HG02981 (cell line): ENCODE measurements at regions not wholly inside any gene's neighbourhood (a gene's known extent, or its start where the extent isn't known, plus 50 kb on each side); places are given as distances from the start of the nearest gene placed in this dataset.

Experiments
- ATAC-seq: cut with Tn5 transposase; IDR thresholded peaks from one replicate; pipeline ENCODE4 v1.9.1; 2021; ENCODE audit warnings: mild to moderate bottlenecking, moderate library complexity; ENCODE audit not compliant: unreplicated experiment

DNA sequence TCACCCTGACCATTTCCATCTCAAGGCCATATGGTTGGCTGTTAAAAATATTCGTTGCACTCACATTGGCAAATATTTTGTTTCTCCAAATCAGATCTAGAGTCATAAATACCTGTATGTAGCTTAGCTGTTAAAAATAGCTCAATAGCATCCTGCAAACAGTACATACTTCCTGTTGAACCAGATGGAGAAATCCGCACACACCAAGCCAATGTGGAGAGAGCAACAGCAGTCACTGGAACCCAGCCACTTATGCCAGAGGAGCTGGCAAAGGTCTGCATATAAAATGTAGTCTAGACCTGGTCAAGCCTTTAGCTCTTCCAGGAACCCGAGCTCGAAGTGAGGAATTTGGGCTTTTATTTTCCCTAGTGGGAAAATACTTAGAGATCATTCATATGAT lies 146.4 kb upstream of the KCNJ16 start:
- no peak for ATAC-seq

DNA sequence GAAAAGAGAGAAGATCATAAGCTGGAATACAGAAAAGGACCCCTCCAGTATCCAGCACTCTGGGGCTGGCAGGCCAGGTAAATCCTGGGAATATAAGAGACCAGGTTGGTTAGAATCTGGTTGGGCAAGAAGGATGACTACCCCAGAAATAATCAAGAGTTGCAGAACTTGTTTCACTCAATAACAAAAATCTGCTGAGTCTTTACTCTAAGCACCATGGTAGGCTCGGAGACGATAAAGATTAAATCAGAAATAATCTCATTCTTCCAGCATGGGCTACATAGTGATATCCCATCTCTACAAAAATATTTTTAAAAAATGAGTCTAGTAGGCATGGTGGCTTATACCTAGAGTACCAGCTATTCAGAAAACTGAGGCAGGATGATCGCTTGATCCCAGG lies 138.0 kb upstream of the KCNJ16 start:
- no peak for ATAC-seq

DNA sequence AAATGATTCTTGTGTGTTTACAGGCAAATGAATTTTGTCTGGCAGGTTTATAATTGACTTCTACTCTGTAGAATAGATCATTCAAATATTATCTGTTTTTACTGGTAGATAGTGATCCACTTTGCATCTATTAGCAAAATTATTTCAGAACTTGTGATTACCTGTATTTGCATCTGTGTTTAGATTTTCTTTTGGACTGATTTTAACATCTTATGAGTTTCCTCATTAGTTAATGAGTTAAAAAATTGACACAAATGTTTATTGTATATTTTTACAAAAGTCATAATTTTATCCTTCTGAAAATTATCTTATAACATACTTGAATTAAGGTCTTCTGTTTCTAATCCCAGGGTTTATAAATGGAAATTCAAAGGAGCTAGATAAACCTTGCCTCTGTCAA lies 132.0 kb upstream of the KCNJ16 start:
- ATAC-seq: no peak

DNA sequence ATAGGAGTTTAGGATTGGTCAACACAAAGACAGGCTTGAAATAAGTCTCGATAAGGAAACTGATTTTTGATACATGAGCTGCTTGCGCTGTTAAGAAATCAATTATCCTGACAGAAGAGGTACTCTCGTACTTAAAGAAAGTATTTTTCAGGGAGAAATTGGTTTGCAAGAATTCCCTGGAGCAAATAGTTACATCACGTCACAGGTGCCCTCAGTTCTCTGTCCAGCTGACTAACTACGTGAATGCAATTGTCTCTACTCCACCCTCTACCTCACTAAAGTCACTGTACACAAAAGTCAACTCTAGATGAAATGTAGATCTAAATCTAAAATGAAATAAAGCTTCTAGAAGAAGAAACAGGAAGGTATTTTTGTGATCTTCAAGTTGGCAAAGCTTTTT lies 130.6 kb upstream of the KCNJ16 start:
- no peak for ATAC-seq

DNA sequence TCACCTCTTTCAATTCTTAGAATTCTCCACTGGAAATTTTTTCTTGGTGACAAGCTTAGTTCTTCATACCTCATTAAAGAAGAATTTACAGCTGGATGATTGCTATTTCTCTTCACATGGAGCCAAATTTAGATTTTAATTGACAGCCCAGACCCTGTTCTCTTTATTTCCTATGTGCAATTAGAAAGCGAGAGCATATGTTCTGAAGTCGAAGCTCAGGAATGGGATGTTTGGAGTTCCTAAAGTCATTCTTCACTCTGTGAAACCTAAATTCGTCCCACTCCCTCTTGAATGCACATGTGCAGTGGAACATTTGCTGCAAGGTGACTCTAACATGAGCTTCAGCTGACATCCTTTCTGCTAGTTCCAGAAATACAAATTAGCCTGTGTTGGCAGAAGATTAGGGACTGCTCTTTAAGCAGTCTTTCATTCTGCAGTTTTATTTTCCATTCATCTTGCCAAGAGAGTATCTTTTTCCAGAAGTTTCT lies 129.3 kb upstream of the KCNJ16 start:
- ATAC-seq: no peak

DNA sequence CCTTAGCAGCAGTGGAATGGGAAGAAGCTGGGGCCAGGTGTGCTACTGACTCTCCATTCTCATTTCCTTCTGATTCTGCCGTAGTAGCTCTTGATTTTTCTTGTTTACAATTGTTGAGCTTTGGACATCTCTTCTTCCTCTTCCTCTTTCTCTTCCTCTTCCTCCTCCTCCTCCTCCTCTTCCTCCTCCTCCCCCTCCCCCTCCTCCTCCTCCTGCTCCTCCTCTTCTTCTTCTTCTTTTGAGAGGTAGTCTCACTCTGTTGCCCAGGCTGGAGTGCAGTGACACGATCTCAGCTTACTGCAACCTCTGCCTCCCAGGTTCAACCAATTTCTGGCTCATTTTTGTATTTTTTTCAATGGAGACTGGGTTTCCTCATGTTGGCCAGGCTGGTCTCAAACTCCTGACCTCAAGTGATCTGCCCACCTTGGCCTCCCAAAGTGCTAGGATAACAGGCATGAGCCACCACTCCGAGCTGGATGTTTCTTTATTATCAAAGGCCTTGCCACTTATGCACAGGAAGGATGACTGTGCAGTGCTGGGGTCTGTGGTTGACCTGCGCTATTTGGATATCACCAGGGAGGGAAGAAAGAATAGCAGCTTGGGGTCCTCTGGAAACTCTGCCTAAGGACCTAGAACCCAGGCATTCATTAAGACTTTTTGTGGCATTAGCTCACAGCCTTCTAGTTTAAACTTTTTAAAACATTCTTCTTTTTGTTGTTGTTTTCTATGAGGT lies 127.8 kb upstream of the KCNJ16 start:
- no peak for ATAC-seq

DNA sequence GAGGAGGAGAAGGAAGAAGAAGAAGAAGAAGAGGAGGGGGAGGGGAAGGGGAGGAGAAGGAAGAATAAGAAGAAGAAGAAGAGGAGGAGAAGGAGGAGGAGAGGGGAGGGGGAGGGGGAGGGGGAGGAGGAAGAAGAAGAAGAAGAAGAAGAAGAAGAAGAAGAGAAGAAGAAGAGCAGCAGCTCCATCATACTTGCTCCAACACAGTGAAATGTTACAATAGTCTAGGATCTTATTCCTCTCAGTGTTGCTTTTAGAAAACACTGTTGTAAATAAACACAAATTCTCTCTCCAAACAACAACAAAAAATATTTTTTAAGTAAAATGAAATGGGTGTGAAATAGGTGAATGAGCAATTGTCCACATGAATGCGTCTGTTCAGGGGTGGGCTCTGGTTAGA lies 126.6 kb upstream of the KCNJ16 start:
- no peak for ATAC-seq

DNA sequence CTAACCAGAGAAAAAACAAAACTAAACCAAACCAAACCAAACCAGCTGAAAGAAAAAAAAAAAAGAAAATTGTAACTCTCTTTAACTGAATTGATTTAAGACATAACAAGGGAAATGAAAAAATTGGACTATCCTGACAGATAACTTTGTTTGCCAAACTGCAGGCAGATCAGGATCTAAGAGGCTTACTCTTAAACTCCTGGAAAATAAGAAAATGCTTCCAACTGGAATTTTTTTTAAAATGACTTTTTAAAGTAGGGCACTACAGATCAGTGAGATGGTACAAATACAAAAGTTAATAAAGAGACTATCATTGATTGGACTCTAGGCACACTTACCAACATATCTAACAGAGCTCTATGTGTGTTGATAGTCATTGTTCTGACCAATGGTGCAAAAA lies 125.5 kb upstream of the KCNJ16 start:
- no peak for ATAC-seq

DNA sequence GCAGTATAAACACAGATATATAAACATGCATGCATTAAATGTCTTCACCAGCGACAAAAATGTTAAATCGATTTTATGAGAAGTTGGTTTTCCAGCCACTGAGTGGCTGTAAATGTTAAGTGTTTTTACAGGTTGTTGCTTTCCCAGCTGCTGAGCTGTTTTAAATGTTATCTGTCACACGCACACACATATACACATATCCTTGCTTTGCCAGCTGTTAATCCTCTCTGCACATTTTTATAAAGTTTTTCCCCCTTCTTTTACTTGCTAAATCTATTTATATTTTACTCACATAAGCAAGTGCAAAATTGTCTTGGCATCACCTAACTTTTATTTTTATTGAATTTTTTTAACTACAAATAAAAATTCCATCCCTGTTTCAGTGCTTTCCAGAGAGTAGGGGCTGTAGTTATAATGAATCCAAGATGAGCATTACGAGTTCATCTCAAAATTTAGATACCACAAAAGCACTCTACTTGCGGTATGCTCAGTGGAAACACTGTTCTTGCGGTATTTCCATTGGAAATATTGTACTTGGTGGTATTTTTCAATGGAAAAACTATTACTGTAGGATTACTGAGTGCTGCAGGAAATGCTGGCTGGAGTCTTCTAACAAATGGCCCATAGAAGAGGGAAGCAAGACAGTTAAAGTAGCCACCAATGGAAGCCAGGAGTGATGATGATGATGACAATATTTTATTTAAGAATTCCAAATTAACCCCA lies 124.9 kb upstream of the KCNJ16 start:
- no peak for ATAC-seq

DNA sequence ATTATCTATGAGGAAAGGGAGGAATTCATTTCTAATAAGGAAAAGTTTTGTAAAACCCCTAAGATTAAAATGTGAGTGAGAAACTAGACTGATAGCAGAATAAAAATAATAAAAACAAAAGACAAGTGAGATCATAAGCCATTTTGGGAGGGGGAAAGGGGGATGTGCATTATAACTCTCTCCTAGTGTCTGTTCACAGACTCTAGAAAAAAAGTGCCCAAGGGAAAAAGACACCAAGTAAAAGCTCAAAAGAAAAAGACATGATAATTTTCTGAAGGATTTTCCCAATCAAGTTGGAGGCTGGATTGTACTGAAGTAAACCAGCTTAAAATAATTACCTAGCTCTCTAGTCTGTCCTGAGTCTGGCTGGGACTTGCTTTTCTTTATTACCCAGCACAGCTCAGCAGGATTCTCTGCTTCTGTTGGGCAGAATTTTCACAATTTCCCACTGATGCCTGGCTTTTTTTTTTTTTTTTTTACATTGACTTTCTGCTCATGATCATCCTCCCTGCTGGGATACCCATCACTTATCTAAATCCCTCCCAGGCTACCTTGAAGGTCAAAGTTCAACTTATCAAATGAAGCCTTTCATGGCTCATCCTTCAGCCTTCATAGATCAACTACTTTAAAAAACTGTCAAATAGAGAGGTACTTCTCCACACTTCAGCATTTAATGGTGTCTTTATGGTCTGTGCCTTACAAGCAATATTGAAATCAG lies 124.2 kb upstream of the KCNJ16 start:
- no peak for ATAC-seq

DNA sequence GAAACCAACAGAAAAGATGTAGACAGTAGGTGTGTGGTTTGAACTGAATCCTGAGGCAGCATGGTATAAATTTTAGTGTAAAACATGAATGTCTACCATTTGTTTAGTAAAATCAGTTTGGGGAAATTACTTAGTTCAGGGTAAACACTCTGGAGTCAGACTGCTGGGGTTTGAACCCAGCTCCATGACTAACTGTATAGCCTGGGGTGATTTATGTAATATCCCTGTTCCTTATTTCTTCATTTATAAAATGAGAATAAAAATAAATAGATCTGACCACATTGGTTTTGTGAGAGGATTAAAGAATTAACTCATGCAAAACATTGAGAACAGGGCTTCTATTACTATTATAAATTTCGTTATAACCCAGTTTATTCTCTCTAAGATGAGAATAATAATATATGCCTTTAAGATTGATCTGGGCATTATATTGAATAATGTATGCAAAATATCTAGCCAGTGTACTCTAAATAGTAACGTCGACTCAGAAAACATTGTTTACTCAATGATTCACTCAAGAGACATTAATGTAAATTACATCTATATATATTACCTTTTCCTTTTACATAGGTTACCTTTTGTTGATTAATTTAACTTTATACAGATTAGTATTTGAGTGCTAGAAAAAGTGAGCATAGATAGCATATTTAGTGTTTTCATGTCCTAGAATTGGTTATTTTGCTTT lies 120.6 kb upstream of the KCNJ16 start:
- no peak for ATAC-seq

DNA sequence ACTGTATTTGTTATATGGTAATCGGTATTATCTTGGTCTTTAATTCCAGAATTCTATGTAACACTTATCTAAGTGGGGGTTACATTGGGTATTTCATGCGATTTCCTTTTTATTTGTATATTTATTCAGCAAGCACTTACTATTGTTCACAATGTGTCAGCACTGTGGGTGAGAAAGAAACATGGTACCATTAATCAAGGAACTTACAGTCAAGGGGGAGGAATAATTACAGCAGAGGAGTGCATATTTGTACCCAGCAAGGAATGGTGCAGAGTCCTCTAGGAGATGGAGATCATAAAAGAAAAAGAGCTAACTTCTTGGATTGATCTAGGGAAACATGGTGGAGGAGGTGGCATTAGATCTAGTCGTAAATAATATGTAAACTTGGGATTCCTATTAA lies 117.0 kb upstream of the KCNJ16 start:
- ATAC-seq: no peak

DNA sequence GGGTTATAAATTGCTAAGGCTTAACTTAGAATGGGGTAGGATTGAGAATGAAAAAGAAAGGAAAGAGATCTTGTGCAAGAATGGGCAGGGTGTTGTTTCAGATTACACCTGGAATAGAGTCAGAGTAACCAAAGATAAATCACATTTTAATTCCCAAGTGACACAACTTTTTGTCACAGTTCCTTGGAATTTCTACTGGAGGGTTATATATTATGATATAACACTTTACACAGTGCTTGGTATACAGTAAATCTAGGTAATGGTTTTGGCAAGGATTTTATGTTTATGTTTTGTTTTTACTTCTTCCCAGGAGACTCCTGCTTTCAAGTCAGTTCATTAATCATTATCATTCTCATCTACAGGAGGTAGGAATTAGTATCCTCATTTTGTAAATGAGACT lies 115.7 kb upstream of the KCNJ16 start:
- no peak for ATAC-seq

DNA sequence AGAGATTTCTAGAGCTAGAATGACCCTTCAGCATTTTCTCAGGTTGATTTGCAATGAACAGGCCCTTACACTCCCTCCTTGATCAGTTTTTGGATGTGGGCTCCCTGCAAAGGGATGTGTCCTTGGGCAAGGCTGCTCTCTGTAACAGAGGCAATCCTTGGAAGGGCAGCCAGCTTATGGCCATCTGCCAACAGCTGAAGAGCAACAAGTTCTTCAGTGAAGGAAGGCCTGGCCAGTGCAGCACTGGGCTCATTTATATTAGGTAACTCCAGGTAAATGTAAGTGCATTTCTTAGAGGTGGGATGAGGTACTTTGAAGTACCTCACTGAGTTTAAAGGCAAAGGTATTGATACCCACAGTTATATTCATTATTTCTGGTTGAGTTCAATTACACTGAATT lies 114.3 kb upstream of the KCNJ16 start:
- ATAC-seq: no peak

DNA sequence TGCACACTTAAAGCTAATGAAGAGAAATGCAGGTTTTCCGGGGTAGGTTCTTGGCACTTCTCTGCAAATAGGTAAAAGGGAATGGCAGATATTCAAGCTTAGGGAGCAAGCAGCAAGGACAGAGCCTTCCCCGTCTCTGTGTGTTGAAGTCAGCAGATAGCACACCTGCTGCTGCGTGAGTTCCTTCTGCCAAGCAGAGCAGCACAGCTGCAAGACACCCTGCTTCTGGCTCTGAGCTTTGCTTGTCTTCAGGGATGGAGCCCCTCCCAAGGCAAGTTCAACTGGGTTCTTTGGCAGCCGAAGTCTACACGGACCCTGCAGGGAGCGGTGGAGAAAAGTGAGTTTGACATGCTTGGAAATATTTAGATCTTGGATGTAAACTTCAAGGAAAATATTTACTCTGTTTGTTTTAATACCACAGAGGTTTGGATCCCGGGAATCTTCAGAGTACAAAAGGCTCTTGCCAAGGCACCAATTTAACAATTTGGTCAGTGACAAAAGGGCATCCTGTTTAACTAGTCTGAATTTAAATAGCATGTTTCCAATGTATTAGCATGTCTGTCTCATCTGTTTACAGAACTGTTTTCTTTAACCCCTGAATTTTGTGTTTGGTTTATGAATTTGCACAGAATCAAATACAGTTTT lies 113.4 kb upstream of the KCNJ16 start:
- ATAC-seq: no peak

DNA sequence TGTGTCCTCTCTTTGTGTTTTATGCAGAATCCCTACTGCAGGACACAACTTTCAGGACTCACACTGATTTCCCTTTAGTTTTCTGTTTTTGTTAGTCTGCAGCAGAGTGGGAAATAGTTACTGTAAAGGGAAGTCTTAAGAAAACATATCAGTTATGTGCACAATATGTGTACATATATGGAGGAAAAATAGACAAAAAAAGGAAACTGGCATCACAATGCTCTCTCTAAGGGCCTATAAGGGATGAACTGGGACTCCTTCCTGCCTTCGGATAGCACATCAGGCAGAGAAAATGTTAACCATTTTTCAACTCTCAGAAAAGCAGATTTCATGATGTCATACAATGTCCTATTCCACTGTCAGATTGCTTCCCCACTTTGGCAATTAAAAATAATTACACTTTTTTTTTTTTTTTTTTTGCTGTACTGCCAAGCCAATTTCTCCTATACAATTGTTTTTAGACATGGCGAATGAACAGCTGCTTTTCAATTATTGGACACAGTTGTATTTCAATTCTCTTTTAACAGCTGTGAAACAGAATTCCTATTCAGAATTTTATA lies 112.5 kb upstream of the KCNJ16 start:
- no peak for ATAC-seq

DNA sequence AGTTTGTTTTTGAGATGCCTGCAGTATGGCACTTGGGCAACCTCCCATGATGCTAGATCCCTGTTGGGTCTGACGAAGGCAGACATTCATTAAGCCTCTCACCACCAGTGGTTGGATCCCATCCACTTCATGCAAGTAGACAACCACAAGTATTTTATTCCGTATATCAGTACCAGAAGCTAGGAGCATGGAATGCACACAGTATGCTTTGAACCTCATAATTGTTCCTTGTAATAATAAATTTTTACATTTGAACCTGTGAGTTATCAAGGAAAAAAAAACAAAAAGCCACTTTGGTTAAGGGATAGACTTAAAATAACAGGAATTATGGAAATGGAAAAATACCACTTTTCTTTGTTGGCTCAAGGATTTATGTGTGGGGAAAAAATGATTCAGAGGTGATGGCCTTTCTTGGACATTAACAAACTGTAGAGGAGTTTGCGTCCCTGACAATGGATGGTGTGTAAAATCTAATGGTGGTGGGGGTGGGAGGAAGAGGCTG lies 107.1 kb upstream of the KCNJ16 start:
- no peak for ATAC-seq

DNA sequence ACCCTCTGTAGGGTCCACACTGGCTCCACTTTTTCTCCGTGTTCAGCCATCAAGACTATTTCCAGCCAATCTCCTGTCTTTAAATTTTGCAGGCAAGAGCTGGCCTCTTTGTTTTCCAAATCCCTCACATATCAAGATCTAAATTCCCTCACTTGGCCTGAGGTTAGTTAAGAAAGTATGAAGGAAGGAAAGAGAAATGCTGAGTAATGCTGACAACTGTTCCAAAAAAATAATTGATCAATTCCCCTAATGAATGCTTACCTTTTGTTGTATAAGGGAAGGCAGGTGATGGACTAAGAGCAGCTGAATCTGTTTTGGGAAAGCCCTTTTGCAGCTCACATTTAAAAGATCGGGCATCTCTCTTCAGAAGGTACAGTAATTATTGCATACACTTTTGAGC lies 105.1 kb upstream of the KCNJ16 start:
- no peak for ATAC-seq

DNA sequence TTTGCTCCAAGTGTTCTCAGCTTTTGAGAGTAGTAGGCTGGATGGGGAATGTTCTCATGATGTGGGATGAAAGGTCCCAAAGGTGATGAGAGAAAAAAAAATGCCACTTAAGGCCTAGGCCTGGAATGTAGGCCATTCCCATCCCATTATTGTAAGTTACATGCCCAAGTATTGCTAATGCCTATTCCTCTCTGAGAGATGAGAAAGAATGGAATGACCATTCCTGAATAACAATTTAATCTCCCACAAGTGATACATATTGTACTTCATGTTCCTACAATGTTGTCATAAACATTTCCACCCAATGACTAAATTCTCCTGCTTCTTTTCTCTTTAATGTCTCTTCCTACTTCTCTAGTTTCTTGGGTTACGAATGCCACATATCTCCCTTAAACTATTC lies 102.8 kb upstream of the KCNJ16 start:
- no peak for ATAC-seq

DNA sequence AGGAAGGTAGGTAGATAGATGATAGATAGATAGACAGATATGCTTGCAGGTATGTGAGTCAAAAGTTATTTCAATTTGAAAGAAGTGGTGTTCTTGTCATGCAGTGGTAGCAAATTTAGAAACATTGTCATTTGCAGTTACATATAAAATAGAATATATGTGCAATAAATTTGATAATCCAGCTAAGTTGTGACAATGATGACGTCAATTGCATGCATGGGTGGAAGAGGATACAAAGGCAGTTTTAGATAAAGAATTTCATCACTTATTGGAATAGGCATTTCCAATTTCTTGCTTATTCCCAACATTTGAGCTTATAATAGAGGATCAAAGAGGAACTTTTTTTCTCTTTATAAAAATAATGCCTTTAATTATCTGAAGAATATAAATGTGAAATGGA lies 99.2 kb upstream of the KCNJ16 start:
- no peak for ATAC-seq
